ENCODE measurements at regions not wholly inside any gene's neighbourhood (a gene's known extent, or its start where the extent isn't known, plus 50 kb on each side); places are given as distances from the start of the nearest gene placed in this dataset.

DNA sequence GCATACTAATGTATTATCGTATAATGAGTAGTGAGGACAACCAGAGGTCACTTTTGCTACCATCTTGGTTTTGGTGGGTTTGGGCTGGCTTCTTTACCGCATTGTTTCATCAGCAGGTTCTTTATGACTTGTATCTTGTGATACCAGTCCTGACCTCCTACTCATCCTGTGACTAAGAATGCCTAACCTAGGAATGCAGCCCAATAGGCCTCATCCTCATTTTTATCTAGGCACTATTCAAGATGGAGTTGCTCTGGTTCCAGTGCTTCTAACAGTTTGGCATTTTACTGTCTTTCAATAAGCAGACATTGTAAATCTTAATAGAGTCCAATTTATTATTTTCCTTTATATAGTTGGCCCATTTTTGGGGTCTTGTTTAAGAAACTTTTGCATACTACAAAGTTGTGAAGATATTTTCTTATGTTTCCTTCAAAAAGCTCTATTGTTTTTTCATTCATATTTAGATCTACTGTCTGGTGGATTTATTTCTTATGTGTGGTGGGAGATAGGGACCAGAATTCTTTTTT is 60.8 kb upstream of the RNU6-1 start:
- TF ChIP-seq, protein P1, sequence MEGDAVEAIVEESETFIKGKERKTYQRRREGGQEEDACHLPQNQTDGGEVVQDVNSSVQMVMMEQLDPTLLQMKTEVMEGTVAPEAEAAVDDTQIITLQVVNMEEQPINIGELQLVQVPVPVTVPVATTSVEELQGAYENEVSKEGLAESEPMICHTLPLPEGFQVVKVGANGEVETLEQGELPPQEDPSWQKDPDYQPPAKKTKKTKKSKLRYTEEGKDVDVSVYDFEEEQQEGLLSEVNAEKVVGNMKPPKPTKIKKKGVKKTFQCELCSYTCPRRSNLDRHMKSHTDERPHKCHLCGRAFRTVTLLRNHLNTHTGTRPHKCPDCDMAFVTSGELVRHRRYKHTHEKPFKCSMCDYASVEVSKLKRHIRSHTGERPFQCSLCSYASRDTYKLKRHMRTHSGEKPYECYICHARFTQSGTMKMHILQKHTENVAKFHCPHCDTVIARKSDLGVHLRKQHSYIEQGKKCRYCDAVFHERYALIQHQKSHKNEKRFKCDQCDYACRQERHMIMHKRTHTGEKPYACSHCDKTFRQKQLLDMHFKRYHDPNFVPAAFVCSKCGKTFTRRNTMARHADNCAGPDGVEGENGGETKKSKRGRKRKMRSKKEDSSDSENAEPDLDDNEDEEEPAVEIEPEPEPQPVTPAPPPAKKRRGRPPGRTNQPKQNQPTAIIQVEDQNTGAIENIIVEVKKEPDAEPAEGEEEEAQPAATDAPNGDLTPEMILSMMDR (IDR thresholded peaks at IDR 0.05; ENCODE audit: insufficient read depth, low read length, poor library complexity, severe bottlenecking), result no peak
- no peak for TF ChIP-seq EZH2phosphoT487 (conservative IDR thresholded peaks at IDR 0.05; ENCODE audit: low read length)

Data from SU-DHL-6 (cell line).